GM23248 (cell line): ENCODE measurements at regions not wholly inside any gene's neighbourhood (a gene's known extent, or its start where the extent isn't known, plus 50 kb on each side); places are given as distances from the start of the nearest gene placed in this dataset.

Experiments used
- EZH2 ChIP-seq: fragments of 200-600 bp; sonication (generic); IDR thresholded peaks from 2 replicates; pipeline ENCODE4 v1.6.1; 2018; ENCODE audit warnings: antibody characterized with exemption, mild to moderate bottlenecking; ENCODE audit not compliant: insufficient read depth, poor library complexity, severe bottlenecking
- EZH2phosphoT487 ChIP-seq: fragments of 200-600 bp; sonication (generic); IDR thresholded peaks from 2 replicates; pipeline ENCODE4 v1.6.1; 2018; ENCODE audit warnings: antibody characterized with exemption, moderate library complexity, mild to moderate bottlenecking, low read depth; ENCODE audit not compliant: insufficient read depth

- TF ChIP-seq EZH2, result no peak
- no peak for TF ChIP-seq EZH2phosphoT487
Observed at GRCh38 chr13:74681891-74682290, 547.7 kb upstream of the KLF12 start.
